ENCODE measurements at regions not wholly inside any gene's neighbourhood (a gene's known extent, or its start where the extent isn't known, plus 50 kb on each side); places are given as distances from the start of the nearest gene placed in this dataset.

- POLR2A ChIA-PET: no interaction called here
- Histone ChIP-seq H3K4me1 (ENCODE audit: control insufficient read depth, extremely low read depth, insufficient read depth, low read length) (no peaks in the 10 kb centered on the region), H3K27ac (ENCODE audit: insufficient read depth, low read depth, low read length) (no peak overlapping the region), H3K36me3 (ENCODE audit: control insufficient read depth in 2 of 2, extremely low read depth in 1 of 2, insufficient read depth in 2 of 2, low read length in 2 of 2) (no peaks in the 10 kb centered on the region), H2AFZ (ENCODE audit: low read depth, low read length) (no peak overlapping the region), H4K20me1 (replicated peaks; ENCODE audit: control insufficient read depth, extremely low read depth, insufficient read depth, low read length) (no peaks in the 10 kb centered on the region), H3K79me2 (ENCODE audit: control insufficient read depth, insufficient read depth, low read length) (no peaks in the 10 kb centered on the region), H3K9me3 (replicated peaks; ENCODE audit: control insufficient read depth, insufficient read depth, low read length) (peaks cover 10% of the 10 kb centered on the region), H3K9me1 (replicated peaks; ENCODE audit: control insufficient read depth, extremely low read depth, insufficient read depth, low read length) (no peaks in the 10 kb centered on the region), H3K27me3 (ENCODE audit: control insufficient read depth in 2 of 2, insufficient read depth in 2 of 2, low read length in 2 of 2) (no peaks in the 10 kb centered on the region), H3K4me3 (replicated peaks in 1 of 3; ENCODE audit: insufficient read depth in 1 of 3, low read depth in 1 of 3, low read length in 3 of 3) (no peak overlapping the region), H3K9ac (replicated peaks; ENCODE audit: extremely low read depth, insufficient read depth, low read length) (no peak overlapping the region), H3K4me2 (ENCODE audit: insufficient read depth, low read length) (no peak overlapping the region)
- BruUV-seq (replicated peaks): no TSS peak
- FAIRE-seq (no peak), DNase-seq (ENCODE audit: low read depth, low spot score) (no peak)
- CTCF ChIA-PET: no interaction called here
- TF ChIP-seq EZH2 (IDR thresholded peaks at IDR 0.05; ENCODE audit: borderline replicate concordance, low read depth, low read length, severe bottlenecking) (no peak), POLR2AphosphoS5 (IDR thresholded peaks at IDR 0.05; ENCODE audit: insufficient read depth, low read depth, low read length) (no peak), JUN (IDR thresholded peaks at IDR 0.05; ENCODE audit: borderline replicate concordance, insufficient read depth, insufficient read length, low read depth) (no peak), MYC (IDR thresholded peaks at IDR 0.05; ENCODE audit: low read depth, low read length) (no peak), GATA2 (IDR thresholded peaks at IDR 0.05; ENCODE audit: insufficient read depth, insufficient read length, low read depth, low read length) (no peak), FOS (IDR thresholded peaks at IDR 0.05; ENCODE audit: borderline replicate concordance, insufficient read depth, low read length) (no peak), POLR2A (IDR thresholded peaks at IDR 0.05; ENCODE audit: low read depth, low read length) (no peak), MAX (IDR thresholded peaks at IDR 0.05; ENCODE audit: insufficient read depth, insufficient read length) (no peak), CTCF (IDR thresholded peaks at IDR 0.05; ENCODE audit: extremely low read depth in 1 of 2, insufficient read depth in 1 of 2, low read depth in 1 of 2, low read length in 2 of 2) (no peak)
- intact Hi-C loops (cut with micrococcal nuclease) (no loop called here), dilution Hi-C loops (cut with MboI; ENCODE audit: extremely low pct_ligation_motif_present, low sequenced_read_pairs) (no loop called here)
These were observed 63.2 kb downstream of the SHANK2 start for GRCh38 chr11:71188886-71189767.

Measured in endothelial cell of umbilical vein (primary cell).